GM18505 (cell line): ENCODE measurements at regions not wholly inside any gene's neighbourhood (a gene's known extent, or its start where the extent isn't known, plus 50 kb on each side); places are given as distances from the start of the nearest gene placed in this dataset.

Experiments
- ATAC-seq: cut with Tn5 transposase; IDR thresholded peaks from one replicate; pipeline ENCODE4 v1.9.1; 2021; ENCODE audit not compliant: unreplicated experiment
- POLR2A ChIP-seq: IDR thresholded peaks from 4 replicates; pipeline ENCODE4 v1.6.1; 2011; ENCODE audit warnings: borderline replicate concordance; ENCODE audit not compliant: insufficient read depth, insufficient read length; ENCODE audit errors: extremely low read depth

- ATAC-seq: no peak
- no peak for TF ChIP-seq POLR2A
These were observed 108.6 kb upstream of the TLR4 start for GRCh38 chr9:117595650-117596049.

- TF ChIP-seq POLR2A: no peak
- ATAC-seq: no peak
These were observed 116.9 kb upstream of the TLR4 start for GRCh38 chr9:117587263-117587662.

GRCh38 chr9:117574099-117574498, 130.1 kb upstream of the TLR4 start:
- ATAC-seq: no peak
- no peak for TF ChIP-seq POLR2A

- no peak for TF ChIP-seq POLR2A
- no peak for ATAC-seq
These were observed 139.4 kb upstream of the TLR4 start for GRCh38 chr9:117564839-117565238.

GRCh38 chr9:117561761-117562160, 142.4 kb upstream of the TLR4 start:
- TF ChIP-seq POLR2A: no peak
- ATAC-seq: no peak

- ATAC-seq: no peak
These were observed 141.2 kb upstream of the ASTN2 start for GRCh38 chr9:117555964-117556629.

GRCh38 chr9:117552811-117553210, 138.0 kb upstream of the ASTN2 start:
- TF ChIP-seq POLR2A: no peak

More at GRCh38 chr9:117555964-117556629, 141.2 kb upstream of the ASTN2 start:
- TF ChIP-seq POLR2A: no peak

GRCh38 chr9:117551171-117551570, 136.3 kb upstream of the ASTN2 start:
- no peak for ATAC-seq
- no peak for TF ChIP-seq POLR2A

More at GRCh38 chr9:117552811-117553210, 138.0 kb upstream of the ASTN2 start:
- ATAC-seq: no peak

- no peak for ATAC-seq
- no peak for TF ChIP-seq POLR2A
These were observed 134.6 kb upstream of the ASTN2 start for GRCh38 chr9:117549444-117549843.

GRCh38 chr9:117548556-117548955, 133.7 kb upstream of the ASTN2 start:
- ATAC-seq: no peak
- TF ChIP-seq POLR2A: no peak

- ATAC-seq: no peak
- TF ChIP-seq POLR2A: no peak
These were observed 133.0 kb upstream of the ASTN2 start for GRCh38 chr9:117547904-117548303.

- no peak for ATAC-seq
- no peak for TF ChIP-seq POLR2A
These were observed 132.2 kb upstream of the ASTN2 start for GRCh38 chr9:117546894-117547678.

GRCh38 chr9:117545846-117546245, 131.0 kb upstream of the ASTN2 start:
- no peak for ATAC-seq
- no peak for TF ChIP-seq POLR2A

- TF ChIP-seq POLR2A: no peak
- ATAC-seq: no peak
These were observed 128.2 kb upstream of the ASTN2 start for GRCh38 chr9:117543089-117543488.
